SK-N-SH treated with all-trans-retinoic acid at 6 μM for 48 hours (cell line): ENCODE measurements at regions not wholly inside any gene's neighbourhood (a gene's known extent, or its start where the extent isn't known, plus 50 kb on each side); places are given as distances from the start of the nearest gene placed in this dataset.

ENCODE experiments used
- ATAC-seq: fragments of 200-7000 bp; cut with Tn5 transposase; 3 replicates; pipeline ENCODE4 v1.9.1; 2020; ENCODE audit warnings: mild to moderate bottlenecking, moderate library complexity
- ARNTL ChIP-seq: fragments of 450-650 bp; formaldehyde crosslinking; IDR thresholded peaks from 2 replicates; pipeline ENCODE4 v1.5.0; 2020; ENCODE audit warnings: low read depth, mild to moderate bottlenecking, moderate library complexity, borderline replicate concordance
- BACH2 ChIP-seq: fragments of 250-450 bp; sonication (Bioruptor Pico); IDR thresholded peaks from 2 replicates; pipeline ENCODE4 v1.9.0; 2021; ENCODE audit warnings: mild to moderate bottlenecking, borderline replicate concordance
- CSDC2 ChIP-seq: fragments of 250-450 bp; sonication (Bioruptor Pico); IDR thresholded peaks from 2 replicates; pipeline ENCODE4 v1.5.0; 2020; ENCODE audit warnings: mild to moderate bottlenecking, moderate library complexity
- CSRNP3 ChIP-seq: fragments of 250-450 bp; sonication (Bioruptor Pico); IDR thresholded peaks from 2 replicates; pipeline ENCODE4 v1.5.1; 2021; ENCODE audit warnings: mild to moderate bottlenecking, moderate library complexity
- ESRRG ChIP-seq: fragments of 250-450 bp; sonication (Bioruptor Pico); IDR thresholded peaks from 2 replicates; pipeline ENCODE4 v1.6.1; 2021; ENCODE audit warnings: mild to moderate bottlenecking
- GLIS3 ChIP-seq: fragments of 250-450 bp; sonication (Bioruptor Pico); IDR thresholded peaks from 2 replicates; pipeline ENCODE4 v1.5.0; 2020; ENCODE audit warnings: mild to moderate bottlenecking, moderate library complexity
- ISL1 ChIP-seq: fragments of 250-450 bp; sonication (Bioruptor Pico); IDR thresholded peaks from 2 replicates; pipeline ENCODE4 v2.1.2; 2022; ENCODE audit warnings: mild to moderate bottlenecking, moderate library complexity
- PATZ1 ChIP-seq: fragments of 250-450 bp; sonication (Bioruptor Pico); IDR thresholded peaks from 2 replicates; pipeline ENCODE4 v1.8.0; 2020; ENCODE audit warnings: mild to moderate bottlenecking, moderate library complexity, borderline replicate concordance
- POU6F1 ChIP-seq: fragments of 250-450 bp; sonication (Bioruptor Pico); IDR thresholded peaks from 2 replicates; pipeline ENCODE4 v1.8.0; 2021; ENCODE audit warnings: low read depth, mild to moderate bottlenecking, moderate library complexity, borderline replicate concordance
- PPARA ChIP-seq: fragments of 250-450 bp; sonication (Bioruptor Pico); IDR thresholded peaks from 2 replicates; pipeline ENCODE4 v1.5.0; 2020; ENCODE audit warnings: mild to moderate bottlenecking, borderline replicate concordance
- RARB ChIP-seq: fragments of 250-450 bp; sonication (Bioruptor Pico); IDR thresholded peaks from 2 replicates; pipeline ENCODE4 v1.8.0; 2021; ENCODE audit warnings: mild to moderate bottlenecking, moderate library complexity
- TSHZ2 ChIP-seq: fragments of 250-450 bp; sonication (Bioruptor Pico); IDR thresholded peaks from 2 replicates; pipeline ENCODE4 v1.5.0; 2020; ENCODE audit warnings: mild to moderate bottlenecking, moderate library complexity
- ZFP3 ChIP-seq: fragments of 250-450 bp; sonication (Bioruptor Pico); IDR thresholded peaks from 2 replicates; pipeline ENCODE4 v1.5.0; 2020; ENCODE audit warnings: mild to moderate bottlenecking, moderate library complexity
- ZNF565 ChIP-seq: fragments of 450-650 bp; formaldehyde crosslinking; conservative IDR thresholded peaks from 2 replicates; pipeline ENCODE4 v1.5.0; 2020; ENCODE audit warnings: low read depth, mild to moderate bottlenecking, moderate library complexity
- ZNF70 ChIP-seq: fragments of 450-650 bp; formaldehyde crosslinking; IDR thresholded peaks from 2 replicates; pipeline ENCODE4 v1.5.0; 2020; ENCODE audit warnings: mild to moderate bottlenecking, moderate library complexity
- ZNF8 ChIP-seq: fragments of 450-650 bp; formaldehyde crosslinking; IDR thresholded peaks from 2 replicates; pipeline ENCODE4 v1.5.0; 2020; ENCODE audit warnings: mild to moderate bottlenecking, moderate library complexity

- no peak for TF ChIP-seq ARNTL (CRISPR knock-in tag)
- TF ChIP-seq ZFP3 (CRISPR knock-in tag), result no peak
- TF ChIP-seq ISL1, result no peak
- TF ChIP-seq ZNF70 (CRISPR knock-in tag), result no peak
- no peak for TF ChIP-seq POU6F1 (CRISPR knock-in tag)
- TF ChIP-seq RARB, result no peak
- no peak for TF ChIP-seq PATZ1
- ATAC-seq, result no peak
Observed at GRCh38 chr10:47133871-47134570, 166.0 kb upstream of the GDF10 start.

GRCh38 chr10:47136866-47137265, 163.1 kb upstream of the GDF10 start:
- no peak for ATAC-seq

More at GRCh38 chr10:47136866-47137265, 163.1 kb upstream of the GDF10 start:
- no peak for TF ChIP-seq CSRNP3 (CRISPR knock-in tag)
- TF ChIP-seq ESRRG (CRISPR knock-in tag), result no peak
- no peak for TF ChIP-seq POU6F1 (CRISPR knock-in tag)
- no peak for TF ChIP-seq PPARA
- TF ChIP-seq ZNF8 (CRISPR knock-in tag), result no peak
- TF ChIP-seq TSHZ2 (CRISPR knock-in tag), result no peak
- TF ChIP-seq GLIS3 (CRISPR knock-in tag), result no peak
- TF ChIP-seq BACH2, result no peak
- TF ChIP-seq CSDC2 (CRISPR knock-in tag), result no peak
- TF ChIP-seq PATZ1, result no peak
- TF ChIP-seq ISL1, result no peak
- no peak for TF ChIP-seq ZNF565 (CRISPR knock-in tag)
